ENCODE measurements at regions not wholly inside any gene's neighbourhood (a gene's known extent, or its start where the extent isn't known, plus 50 kb on each side); places are given as distances from the start of the nearest gene placed in this dataset.
"Not testable (repeated sequence)": the region's sequence is repeated elsewhere in the genome, so short reads cannot be mapped to it uniquely, and the experiment has no call there.

DNA sequence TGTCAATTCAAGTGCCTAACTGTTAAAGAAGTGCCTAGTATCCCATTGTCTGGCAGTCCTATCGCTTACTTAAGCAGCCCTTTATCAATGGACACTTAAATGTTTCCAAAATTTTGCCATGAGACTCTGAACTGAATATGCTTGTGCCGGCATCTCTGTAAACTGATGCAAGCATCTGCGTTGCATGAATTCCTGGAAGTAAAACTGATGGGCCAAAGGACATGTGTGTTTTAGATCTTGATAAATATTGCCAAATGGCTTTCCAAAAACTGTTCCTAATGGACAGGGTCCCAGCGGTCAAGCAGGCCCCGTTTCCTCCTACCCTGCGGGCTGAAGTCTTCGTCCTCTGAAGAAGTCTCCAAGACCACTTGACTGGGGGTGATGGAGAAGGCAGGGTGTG, 121.3 kb upstream of the ZNF516 start:
- no peak for DNase-seq (ENCODE audit: extremely low spot score, insufficient read length, low read depth)
- no peak for FAIRE-seq

GRCh38 chr18:76615065-76615733, 120.2 kb upstream of the ZNF516 start:
- no peak for DNase-seq (ENCODE audit: extremely low spot score, insufficient read length, low read depth)
- FAIRE-seq: no peak

- FAIRE-seq: no peak
- DNase-seq (ENCODE audit: extremely low spot score, insufficient read length, low read depth): no peak
These were observed 118.7 kb upstream of the ZNF516 start for GRCh38 chr18:76613755-76614120.

GRCh38 chr18:76613053-76613754, 118.2 kb upstream of the ZNF516 start:
- FAIRE-seq: no peak
- no peak for DNase-seq (ENCODE audit: extremely low spot score, insufficient read length, low read depth)

- FAIRE-seq; DNase-seq (ENCODE audit: extremely low spot score, insufficient read length, low read depth): not testable (repeated sequence)
These were observed 116.7 kb upstream of the ZNF516 start for GRCh38 chr18:76611750-76612045.

DNA sequence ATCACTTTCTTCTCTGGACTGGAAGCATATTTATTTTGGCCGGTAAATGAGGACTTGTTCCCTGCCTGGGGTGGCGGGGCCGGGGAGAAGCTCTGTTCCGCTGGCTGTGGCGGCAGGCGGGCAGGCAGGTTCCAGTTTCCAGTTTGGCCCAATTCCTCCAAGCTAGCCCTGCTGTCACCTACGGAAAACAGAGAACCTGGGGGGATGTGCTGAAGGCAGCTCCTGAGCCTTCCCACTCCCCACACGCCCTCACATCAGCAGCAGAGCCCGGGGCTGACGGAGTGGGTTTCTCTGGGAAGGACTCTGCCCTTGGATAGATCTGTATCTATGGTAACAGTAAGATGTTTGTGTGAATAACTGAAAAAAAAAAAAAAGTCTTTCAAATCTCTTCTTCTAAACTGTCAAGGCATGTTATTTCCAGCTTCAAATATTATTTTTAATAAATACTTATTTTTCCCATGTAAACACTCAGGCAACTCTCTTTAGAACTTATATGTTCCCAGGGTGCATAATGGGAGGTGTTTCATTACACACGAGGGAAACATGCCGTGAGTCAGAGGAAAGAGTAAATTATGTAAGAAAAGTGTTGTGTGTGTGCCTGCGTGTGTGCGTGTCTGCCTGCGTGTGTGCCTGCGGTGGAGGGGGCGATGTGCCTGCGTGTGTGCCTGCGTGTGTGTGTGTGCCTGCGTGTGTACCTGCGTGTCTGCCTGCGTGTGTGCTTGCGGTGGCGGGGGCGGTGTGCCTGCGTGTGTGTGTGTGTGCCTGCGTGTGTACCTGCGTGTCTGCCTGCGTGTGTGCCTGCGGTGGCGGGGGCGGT, 116.1 kb upstream of the ZNF516 start:
- DNase-seq (ENCODE audit: extremely low spot score, insufficient read length, low read depth) (no peak), FAIRE-seq (no peak)

DNA sequence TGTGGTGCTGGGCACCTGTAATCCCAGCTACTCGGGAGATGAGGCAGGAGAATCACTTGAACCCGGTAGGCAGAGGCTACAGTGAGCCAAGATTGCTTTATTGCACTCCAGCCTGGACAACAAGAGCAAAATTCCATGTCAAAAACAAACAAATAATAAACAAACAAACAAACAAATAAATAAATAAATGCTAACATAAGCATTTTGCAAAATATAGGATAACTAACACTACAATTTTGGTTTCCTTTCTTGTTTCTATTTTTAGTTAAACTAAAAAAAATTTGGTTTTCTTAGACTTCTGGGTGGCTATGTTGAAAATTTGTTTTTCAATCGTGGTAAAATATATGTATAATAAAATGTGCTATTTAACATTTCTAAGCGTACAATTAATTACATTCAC, 115.0 kb upstream of the ZNF516 start:
- no peak for DNase-seq (ENCODE audit: extremely low spot score, insufficient read length, low read depth)
- no peak for FAIRE-seq

GRCh38 chr18:76605341-76605929, 110.4 kb upstream of the ZNF516 start:
- FAIRE-seq: no peak

GRCh38 chr18:76604935-76605240, 109.8 kb upstream of the ZNF516 start:
- no peak for FAIRE-seq
- no peak for DNase-seq (ENCODE audit: extremely low spot score, insufficient read length, low read depth)

More at GRCh38 chr18:76605341-76605929, 110.4 kb upstream of the ZNF516 start:
- DNase-seq (ENCODE audit: extremely low spot score, insufficient read length, low read depth): no peak

- DNase-seq (ENCODE audit: extremely low spot score, insufficient read length, low read depth) (no peak), FAIRE-seq (no peak)
These were observed 109.3 kb upstream of the ZNF516 start for GRCh38 chr18:76604108-76604934.

DNA sequence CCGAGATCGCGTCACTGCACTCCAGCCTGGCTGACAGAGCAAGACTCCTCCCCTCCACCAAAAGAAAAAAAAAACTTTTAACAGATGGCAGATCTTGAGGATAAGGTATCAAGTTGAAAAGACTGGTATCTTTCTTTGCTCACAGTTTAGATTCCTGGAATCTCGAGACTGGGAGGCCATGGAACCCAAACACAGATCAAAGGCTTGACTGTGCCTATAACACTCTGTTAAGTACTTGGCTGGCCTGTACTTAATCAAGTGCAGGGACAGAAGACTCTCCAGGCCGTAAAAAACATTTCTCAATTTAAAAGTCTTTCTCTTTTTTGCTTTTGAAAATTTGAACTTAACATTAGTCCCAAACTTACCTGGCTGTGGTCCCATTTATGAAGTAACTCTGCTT, 107.1 kb upstream of the ZNF516 start:
- FAIRE-seq (no peak), DNase-seq (ENCODE audit: extremely low spot score, insufficient read length, low read depth) (no peak)

DNA sequence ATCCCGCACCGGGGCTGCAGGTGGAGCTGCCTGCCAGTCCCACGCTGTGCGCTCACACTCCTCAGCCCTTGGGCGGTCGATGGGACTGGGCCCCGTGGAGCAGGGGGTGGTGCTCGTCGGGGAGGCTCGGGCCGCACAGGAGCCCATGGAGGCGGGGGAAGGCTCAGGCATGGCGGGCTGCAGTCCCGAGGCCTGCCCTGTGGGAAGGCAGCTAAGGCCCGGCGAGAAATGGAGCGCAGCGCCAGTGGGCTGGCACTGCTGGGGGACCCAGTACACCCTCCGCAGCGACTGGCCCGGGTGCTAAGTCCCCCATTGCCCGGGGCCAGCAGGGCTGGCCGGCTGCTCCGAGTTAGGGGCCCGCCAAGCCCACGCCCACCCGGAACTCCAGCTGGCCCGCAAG, 105.0 kb upstream of the ZNF516 start:
- DNase-seq (ENCODE audit: extremely low spot score, insufficient read length, low read depth); FAIRE-seq: not testable (repeated sequence)

- DNase-seq (ENCODE audit: extremely low spot score, insufficient read length, low read depth) (no peak), FAIRE-seq (no peak)
These were observed 99.9 kb upstream of the ZNF516 start for GRCh38 chr18:76594966-76595365.

DNA sequence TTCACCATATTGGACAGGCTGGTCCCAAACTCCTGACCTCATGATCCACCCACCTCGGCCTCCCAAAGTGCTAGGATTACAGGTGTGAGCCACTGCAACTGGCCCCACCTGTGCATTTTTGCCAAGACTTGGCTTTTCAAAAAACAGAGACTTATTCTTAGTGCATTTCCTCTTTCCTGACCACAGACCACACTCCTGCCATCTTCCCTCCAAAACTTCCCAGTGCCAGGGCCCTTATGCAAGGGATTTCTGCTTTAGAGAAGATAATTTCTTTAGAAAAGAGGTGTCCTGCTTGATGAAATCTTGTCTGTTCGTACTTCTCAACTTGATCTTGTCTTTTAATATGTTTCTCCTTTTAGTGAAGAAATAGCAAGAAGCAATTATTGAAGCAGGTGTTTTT, 98.8 kb upstream of the ZNF516 start:
- FAIRE-seq (no peak), DNase-seq (ENCODE audit: extremely low spot score, insufficient read length, low read depth) (no peak)

DNA sequence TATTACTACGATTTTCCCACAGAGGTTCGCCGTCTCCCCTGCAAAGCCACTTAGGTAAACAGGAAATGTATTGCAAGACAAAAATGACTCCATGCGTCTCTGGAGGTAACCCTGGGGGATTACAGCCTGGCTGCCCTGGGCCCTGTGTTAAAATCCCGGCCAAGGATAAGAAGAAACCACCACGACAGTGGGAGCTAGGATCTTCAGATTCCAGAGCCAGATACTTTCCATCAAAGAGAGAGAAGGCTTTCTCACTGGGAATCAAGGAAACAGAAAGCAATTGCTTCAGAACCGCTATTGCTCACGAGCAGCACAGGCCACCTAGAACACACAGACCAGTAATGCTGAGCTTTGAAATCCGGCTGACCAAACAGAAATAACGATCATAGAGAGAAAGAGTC, 97.9 kb upstream of the ZNF516 start:
- FAIRE-seq (no peak), DNase-seq (ENCODE audit: extremely low spot score, insufficient read length, low read depth) (no peak)

DNA sequence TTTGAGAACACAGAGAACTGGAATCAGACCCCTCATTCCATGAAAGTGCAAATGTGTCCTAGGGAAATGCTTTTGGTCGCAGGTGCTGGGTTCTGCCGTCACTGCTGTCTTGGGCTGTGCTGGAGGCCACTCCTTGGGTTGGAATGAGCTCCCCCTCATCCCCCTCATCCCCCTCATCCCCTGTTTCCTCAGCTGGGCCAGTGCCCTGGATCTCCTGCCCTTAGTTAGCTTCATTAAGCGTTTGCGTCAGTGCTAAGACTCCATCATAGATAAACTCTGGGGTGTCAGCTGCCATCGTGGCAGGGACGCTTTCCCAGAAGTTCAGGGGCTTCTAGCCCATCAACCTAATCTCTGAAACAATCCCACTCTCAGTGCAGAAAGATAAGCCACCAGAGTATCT, 97.1 kb upstream of the ZNF516 start:
- no peak for FAIRE-seq

GRCh38 chr18:76589866-76590265, 94.8 kb upstream of the ZNF516 start:
- DNase-seq (ENCODE audit: extremely low spot score, insufficient read length, low read depth) (no peak), FAIRE-seq (no peak)

More for the DNA sequence above, 97.1 kb upstream of the ZNF516 start:
- no peak for DNase-seq (ENCODE audit: extremely low spot score, insufficient read length, low read depth)

- DNase-seq (ENCODE audit: extremely low spot score, insufficient read length, low read depth) (no peak), FAIRE-seq (no peak)
These were observed 94.3 kb upstream of the ZNF516 start for GRCh38 chr18:76589316-76589715.

DNA sequence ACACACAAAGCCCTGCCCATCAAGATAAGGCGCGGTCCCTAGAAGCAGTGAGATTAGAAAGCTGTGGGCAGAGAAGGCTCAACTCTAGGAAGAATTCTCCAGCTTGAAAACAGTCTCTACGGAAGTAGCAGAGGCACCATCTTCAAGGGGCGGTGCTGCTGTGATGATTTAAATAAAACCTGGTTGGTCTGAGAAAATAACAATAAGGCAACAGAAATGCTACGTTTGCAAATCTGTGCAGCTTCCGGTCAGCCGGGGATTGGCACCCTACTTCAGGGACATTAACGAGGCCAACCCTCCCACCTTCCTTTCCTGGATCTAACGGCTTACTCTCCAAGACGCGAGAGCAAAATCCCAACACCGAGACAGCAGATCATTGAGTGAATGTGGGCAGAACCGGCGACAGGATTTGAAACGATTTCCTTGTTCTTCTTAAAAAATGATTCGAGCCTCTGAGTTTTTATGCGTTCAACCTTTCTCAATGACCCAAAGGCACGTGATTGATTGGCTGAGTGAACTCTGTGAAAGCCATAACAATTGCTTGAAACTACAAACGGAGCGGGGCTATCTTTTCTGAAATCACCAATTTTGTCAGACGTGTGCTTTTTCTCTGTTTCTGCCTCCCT, 93.7 kb upstream of the ZNF516 start:
- FAIRE-seq (no peak), DNase-seq (ENCODE audit: extremely low spot score, insufficient read length, low read depth) (no peak)

GRCh38 chr18:76587879-76588271, 92.8 kb upstream of the ZNF516 start:
- DNase-seq (ENCODE audit: extremely low spot score, insufficient read length, low read depth) (no peak), FAIRE-seq (no peak)

Measured in GM18507 (cell line).